Loucy (cell line): ENCODE measurements at regions not wholly inside any gene's neighbourhood (a gene's known extent, or its start where the extent isn't known, plus 50 kb on each side); places are given as distances from the start of the nearest gene placed in this dataset.

ENCODE experiments used
- H2AFZ ChIP-seq: fragments of 200-600 bp; sonication (generic); 2 replicates; pipeline ENCODE4 v1.6.0; 2016; ENCODE audit warnings: antibody characterized with exemption, mild to moderate bottlenecking, low read length, moderate library complexity
- H3F3A ChIP-seq: fragments of 200-600 bp; 2 replicates; pipeline ENCODE4 v1.6.0; 2016; ENCODE audit warnings: antibody characterized with exemption, low read depth, mild to moderate bottlenecking
- H3K27me3 ChIP-seq: fragments of 200-600 bp; sonication (generic); 2 replicates; pipeline ENCODE4 v1.6.1; 2014; ENCODE audit warnings: low read length, mild to moderate bottlenecking; ENCODE audit not compliant: insufficient read depth, poor library complexity, severe bottlenecking
- H3K36me3 ChIP-seq: fragments of 200-600 bp; sonication (generic); 2 replicates; pipeline ENCODE4 v1.6.1; 2016; ENCODE audit warnings: low read length; ENCODE audit not compliant: insufficient read depth
- H3K4me1 ChIP-seq: fragments of 200-600 bp; sonication (generic); 2 replicates; pipeline ENCODE4 v1.5.1; 2014; ENCODE audit warnings: low read length, mild to moderate bottlenecking; ENCODE audit not compliant: insufficient read depth, poor library complexity, severe bottlenecking
- H3K4me2 ChIP-seq: fragments of 200-600 bp; sonication (generic); 2 replicates; pipeline ENCODE4 v1.6.0; 2014; ENCODE audit warnings: antibody characterized with exemption, low read length, low read depth, mild to moderate bottlenecking; ENCODE audit not compliant: poor library complexity, severe bottlenecking
- H3K4me3 ChIP-seq: fragments of 200-600 bp; sonication (generic); 2 replicates; pipeline ENCODE4 v1.5.1; 2014; ENCODE audit warnings: low read length, mild to moderate bottlenecking, mixed read lengths; ENCODE audit not compliant: poor library complexity, severe bottlenecking
- H3K79me2 ChIP-seq: fragments of 200-600 bp; sonication (generic); 2 replicates; pipeline ENCODE4 v1.6.1; 2014; ENCODE audit warnings: low read length; ENCODE audit not compliant: insufficient read depth
- H3K9ac ChIP-seq: fragments of 200-600 bp; sonication (generic); 2 replicates; pipeline ENCODE4 v1.6.0; 2014; ENCODE audit warnings: mild to moderate bottlenecking, low read depth, low read length, moderate library complexity; ENCODE audit not compliant: poor library complexity, severe bottlenecking
- H3K9me2 ChIP-seq: fragments of 200-600 bp; sonication (generic); replicated peaks from 2 replicates; pipeline ENCODE4 v1.6.1; 2016; ENCODE audit warnings: low read depth, low read length, mixed read lengths
- H3K9me3 ChIP-seq: fragments of 200-600 bp; sonication (generic); 2 replicates; pipeline ENCODE4 v1.6.1; 2014; ENCODE audit warnings: mild to moderate bottlenecking, antibody characterized with exemption, low read length, low read depth; ENCODE audit not compliant: insufficient read depth
- H4K20me1 ChIP-seq: fragments of 200-600 bp; sonication (generic); 2 replicates; pipeline ENCODE4 v1.6.0; 2014; ENCODE audit warnings: antibody characterized with exemption, low read length, mild to moderate bottlenecking; ENCODE audit not compliant: insufficient read depth, poor library complexity, severe bottlenecking
- EZH2phosphoT487 ChIP-seq: fragments of 200-600 bp; IDR thresholded peaks from 2 replicates; pipeline ENCODE4 v1.6.1; 2018; ENCODE audit warnings: antibody characterized with exemption, mild to moderate bottlenecking, moderate library complexity, borderline replicate concordance
- TF ChIP-seq, protein P1 (sequence below): fragments of 200-600 bp; sonication (generic); conservative IDR thresholded peaks from 2 replicates; pipeline ENCODE4 v1.5.1; 2014; ENCODE audit warnings: mild to moderate bottlenecking, antibody characterized with exemption, low read length

DNA sequence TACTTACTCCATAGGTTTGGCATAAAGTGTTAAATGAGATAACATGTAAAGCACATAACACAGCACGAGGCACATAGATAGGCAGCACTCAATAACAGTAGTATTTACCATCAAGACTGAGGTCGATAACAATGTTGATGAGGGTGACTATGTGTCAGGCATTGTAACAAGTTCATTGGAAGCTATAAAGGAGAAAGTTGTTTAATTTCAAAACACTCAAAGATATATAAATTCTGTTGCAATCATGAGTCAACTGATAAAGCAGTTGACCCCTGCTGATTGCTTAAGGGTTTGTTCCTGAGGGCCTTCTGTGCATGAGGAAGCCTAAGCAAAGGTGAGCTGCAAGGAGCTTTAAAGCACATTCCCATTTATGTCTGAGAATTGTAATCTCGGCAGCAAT, 760.5 kb downstream of the SATB2 start:
- no peak overlapping the region for H2AFZ ChIP-seq
- TF ChIP-seq, protein P1, sequence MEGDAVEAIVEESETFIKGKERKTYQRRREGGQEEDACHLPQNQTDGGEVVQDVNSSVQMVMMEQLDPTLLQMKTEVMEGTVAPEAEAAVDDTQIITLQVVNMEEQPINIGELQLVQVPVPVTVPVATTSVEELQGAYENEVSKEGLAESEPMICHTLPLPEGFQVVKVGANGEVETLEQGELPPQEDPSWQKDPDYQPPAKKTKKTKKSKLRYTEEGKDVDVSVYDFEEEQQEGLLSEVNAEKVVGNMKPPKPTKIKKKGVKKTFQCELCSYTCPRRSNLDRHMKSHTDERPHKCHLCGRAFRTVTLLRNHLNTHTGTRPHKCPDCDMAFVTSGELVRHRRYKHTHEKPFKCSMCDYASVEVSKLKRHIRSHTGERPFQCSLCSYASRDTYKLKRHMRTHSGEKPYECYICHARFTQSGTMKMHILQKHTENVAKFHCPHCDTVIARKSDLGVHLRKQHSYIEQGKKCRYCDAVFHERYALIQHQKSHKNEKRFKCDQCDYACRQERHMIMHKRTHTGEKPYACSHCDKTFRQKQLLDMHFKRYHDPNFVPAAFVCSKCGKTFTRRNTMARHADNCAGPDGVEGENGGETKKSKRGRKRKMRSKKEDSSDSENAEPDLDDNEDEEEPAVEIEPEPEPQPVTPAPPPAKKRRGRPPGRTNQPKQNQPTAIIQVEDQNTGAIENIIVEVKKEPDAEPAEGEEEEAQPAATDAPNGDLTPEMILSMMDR = no peak
- TF ChIP-seq EZH2phosphoT487 = no peak
- H4K20me1 ChIP-seq = no peaks in the 10 kb centered on the region
- H3K9ac ChIP-seq = no peak overlapping the region
- H3K4me1 ChIP-seq = peaks cover 18% of the 10 kb centered on the region
- H3K79me2 ChIP-seq = no peaks in the 10 kb centered on the region
- H3F3A ChIP-seq = 0 out of 2 replicates have a peak, but pooled peaks cover 2% of the 10 kb centered on the region
- H3K4me2 ChIP-seq = no peak overlapping the region
- H3K36me3 ChIP-seq = no peaks in the 10 kb centered on the region
- no peak overlapping the region for H3K4me3 ChIP-seq
- H3K27me3 ChIP-seq = no peaks in the 10 kb centered on the region
- H3K9me3 ChIP-seq = no peaks in the 10 kb centered on the region
- no peaks in the 10 kb centered on the region for H3K9me2 ChIP-seq

DNA sequence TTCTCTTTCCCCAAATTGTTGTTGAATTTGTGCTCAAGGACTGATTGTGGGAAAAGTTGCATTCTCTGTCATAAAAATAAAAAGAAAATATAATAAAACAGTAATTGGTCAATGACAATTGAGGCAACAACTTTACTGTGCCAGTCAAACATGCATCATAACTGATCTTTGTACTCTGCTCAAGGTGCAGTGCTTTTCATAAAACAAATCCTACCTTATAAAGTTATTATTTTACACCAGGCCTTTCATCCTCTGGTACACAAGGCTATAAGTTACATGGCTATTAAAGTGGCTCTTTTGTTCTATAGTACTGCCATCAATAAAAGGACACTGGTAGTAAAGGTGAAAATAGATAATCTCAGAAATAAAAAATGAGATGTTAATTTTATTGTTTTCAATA, 761.9 kb downstream of the SATB2 start:
- no peak overlapping the region for H3K9ac ChIP-seq
- no peaks in the 10 kb centered on the region for H3K36me3 ChIP-seq
- no peaks in the 10 kb centered on the region for H3K27me3 ChIP-seq
- H3F3A ChIP-seq = 0 out of 2 replicates have a peak, but pooled peaks cover 2% of the 10 kb centered on the region
- peaks cover 18% of the 10 kb centered on the region for H3K4me1 ChIP-seq
- no peaks in the 10 kb centered on the region for H3K9me2 ChIP-seq
- TF ChIP-seq EZH2phosphoT487 = no peak
- TF ChIP-seq, protein P1 = no peak
- no peaks in the 10 kb centered on the region for H4K20me1 ChIP-seq
- H3K4me2 ChIP-seq = no peak overlapping the region
- H3K79me2 ChIP-seq = no peaks in the 10 kb centered on the region
- no peak overlapping the region for H2AFZ ChIP-seq
- H3K9me3 ChIP-seq = no peaks in the 10 kb centered on the region
- H3K4me3 ChIP-seq = no peak overlapping the region

DNA sequence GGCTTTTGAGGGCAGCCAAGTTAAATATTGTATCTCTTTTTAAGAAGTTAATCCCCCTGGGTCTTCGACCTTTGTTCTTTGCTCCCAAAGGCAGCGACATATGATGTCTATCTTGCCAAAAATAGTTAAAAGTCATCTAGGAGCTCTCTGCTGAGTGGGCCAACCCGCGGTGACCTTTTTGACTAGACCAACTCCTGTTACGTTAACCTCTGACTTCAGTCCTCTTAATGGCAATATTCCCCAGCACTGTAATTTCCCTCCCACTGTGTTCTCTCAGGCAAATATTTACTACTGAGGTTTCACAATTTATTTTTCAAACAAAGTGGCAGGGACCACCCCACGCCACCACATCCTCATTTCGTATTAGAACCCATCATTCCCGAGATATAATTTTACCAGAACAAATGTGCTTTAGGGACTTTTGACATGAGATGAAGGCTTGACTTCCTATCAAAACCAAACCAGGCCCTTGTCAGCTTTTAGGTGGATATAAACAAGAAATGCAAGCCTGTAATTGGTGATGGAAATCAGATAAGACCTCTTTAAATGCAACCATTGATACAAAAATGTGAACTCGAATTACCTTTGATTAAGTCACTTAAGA, 764.7 kb downstream of the SATB2 start:
- Histone ChIP-seq H3K9me2 (no peaks in the 10 kb centered on the region), H3F3A (no peaks in the 10 kb centered on the region), H3K9me3 (no peaks in the 10 kb centered on the region), H3K4me3 (no peak overlapping the region), H2AFZ (no peak overlapping the region), H3K4me1 (peaks cover under 1% of the 10 kb centered on the region), H4K20me1 (no peaks in the 10 kb centered on the region), H3K79me2 (no peaks in the 10 kb centered on the region), H3K4me2 (no peak overlapping the region), H3K27me3 (no peaks in the 10 kb centered on the region), H3K36me3 (no peaks in the 10 kb centered on the region), H3K9ac (no peak overlapping the region)
- TF ChIP-seq, protein P1 = no peak
- TF ChIP-seq EZH2phosphoT487 = no peak
